ENCODE measurements at regions not wholly inside any gene's neighbourhood (a gene's known extent, or its start where the extent isn't known, plus 50 kb on each side); places are given as distances from the start of the nearest gene placed in this dataset.

- no peaks in the 10 kb centered on the region for H3K36me3 ChIP-seq (ENCODE audit: low read depth, low read length)
- TF ChIP-seq CTCF (conservative IDR thresholded peaks at IDR 0.05; ENCODE audit: low read depth, low read length), result no peak
- TF ChIP-seq EZH2 (IDR thresholded peaks at IDR 0.05; ENCODE audit: low read length, unreplicated experiment), result no peak
- TF ChIP-seq EZH2phosphoT487 (IDR thresholded peaks at IDR 0.05; ENCODE audit: borderline replicate concordance, low read length), result no peak
- no peaks in the 10 kb centered on the region for H3K27me3 ChIP-seq (ENCODE audit: low read length)
- no peaks in the 10 kb centered on the region for H3K9me3 ChIP-seq (ENCODE audit: low read length)
- peaks cover 24% of the 10 kb centered on the region for H3K4me1 ChIP-seq (ENCODE audit: insufficient read depth, low read length)
- H2AFZ ChIP-seq (ENCODE audit: low read length), result no peak overlapping the region
- no peak overlapping the region for H3K4me3 ChIP-seq (ENCODE audit: low read length)
- no peaks in the 10 kb centered on the region for H3K9me2 ChIP-seq (replicated peaks; ENCODE audit: low read length)
- intact Hi-C loops (cut with micrococcal nuclease), result no loop called here
- no peaks in the 10 kb centered on the region for H4K20me1 ChIP-seq (ENCODE audit: low read length)
- DNase-seq, result peak; percentile 77
- no peaks in the 10 kb centered on the region for H3F3A ChIP-seq (ENCODE audit: low read length, unreplicated experiment)
- H3K79me2 ChIP-seq (ENCODE audit: low read length), result no peaks in the 10 kb centered on the region
- BruUV-seq (replicated peaks), result no TSS peak
- no peak overlapping the region for H3K9ac ChIP-seq (ENCODE audit: low read length)
- ChIA-PET CTCF (no interaction called here), POLR2A (ENCODE audit: unreplicated experiment) (no interaction called here)
- ATAC-seq, result peak; percentile 94
- H3K4me2 ChIP-seq (ENCODE audit: low read length), result peak overlapping the region; percentile 57
- H3K27ac ChIP-seq (ENCODE audit: low read length), result peak overlapping the region; percentile 51
Observed at GRCh38 chrX:104420907-104421306, 145.1 kb upstream of the IL1RAPL2 start.

- no peak for DNase-seq
- H3K27me3 ChIP-seq (ENCODE audit: low read length), result no peaks in the 10 kb centered on the region
- no TSS peak for BruUV-seq (replicated peaks)
- ChIA-PET CTCF (no interaction called here), POLR2A (ENCODE audit: unreplicated experiment) (no interaction called here)
- H3K36me3 ChIP-seq (ENCODE audit: low read depth, low read length), result no peaks in the 10 kb centered on the region
- no peaks in the 10 kb centered on the region for H3F3A ChIP-seq (ENCODE audit: low read length, unreplicated experiment)
- no peaks in the 10 kb centered on the region for H3K79me2 ChIP-seq (ENCODE audit: low read length)
- TF ChIP-seq EZH2phosphoT487 (IDR thresholded peaks at IDR 0.05; ENCODE audit: borderline replicate concordance, low read length), result no peak
- no peak for TF ChIP-seq CTCF (conservative IDR thresholded peaks at IDR 0.05; ENCODE audit: low read depth, low read length)
- TF ChIP-seq EZH2 (IDR thresholded peaks at IDR 0.05; ENCODE audit: low read length, unreplicated experiment), result no peak
- no peak for ATAC-seq
- H3K4me2 ChIP-seq (ENCODE audit: low read length), result 0 out of 2 replicates have a peak overlapping the region, but pooled peaks have one; percentile 37
- H3K4me1 ChIP-seq (ENCODE audit: insufficient read depth, low read length), result peaks cover 24% of the 10 kb centered on the region
- no peak overlapping the region for H3K4me3 ChIP-seq (ENCODE audit: low read length)
- H3K9me3 ChIP-seq (ENCODE audit: low read length), result no peaks in the 10 kb centered on the region
- no peak overlapping the region for H3K9ac ChIP-seq (ENCODE audit: low read length)
- no peaks in the 10 kb centered on the region for H3K9me2 ChIP-seq (replicated peaks; ENCODE audit: low read length)
- H3K27ac ChIP-seq (ENCODE audit: low read length), result no peak overlapping the region
- H2AFZ ChIP-seq (ENCODE audit: low read length), result no peak overlapping the region
- no peaks in the 10 kb centered on the region for H4K20me1 ChIP-seq (ENCODE audit: low read length)
- intact Hi-C loops (cut with micrococcal nuclease), result no loop called here
Observed at GRCh38 chrX:104419926-104420325, 146.1 kb upstream of the IL1RAPL2 start.

GRCh38 chrX:104419211-104419610 is 146.8 kb upstream of the IL1RAPL2 start:
- Histone ChIP-seq H3F3A (ENCODE audit: low read length, unreplicated experiment) (no peaks in the 10 kb centered on the region), H3K79me2 (ENCODE audit: low read length) (no peaks in the 10 kb centered on the region), H4K20me1 (ENCODE audit: low read length) (no peaks in the 10 kb centered on the region), H3K27ac (ENCODE audit: low read length) (no peak overlapping the region), H3K4me1 (ENCODE audit: insufficient read depth, low read length) (peaks cover 24% of the 10 kb centered on the region), H3K36me3 (ENCODE audit: low read depth, low read length) (no peaks in the 10 kb centered on the region), H3K9me3 (ENCODE audit: low read length) (no peaks in the 10 kb centered on the region), H3K4me2 (ENCODE audit: low read length) (peak overlapping the region; percentile 37; the same call in 1 of the 2 replicates), H3K4me3 (ENCODE audit: low read length) (no peak overlapping the region), H3K9ac (ENCODE audit: low read length) (no peak overlapping the region), H2AFZ (ENCODE audit: low read length) (no peak overlapping the region), H3K9me2 (replicated peaks; ENCODE audit: low read length) (no peaks in the 10 kb centered on the region), H3K27me3 (ENCODE audit: low read length) (no peaks in the 10 kb centered on the region)
- DNase-seq (peak; percentile 93), ATAC-seq (peak; percentile 58)
- ChIA-PET CTCF (interaction anchor here (0.6 kb wide), 1 partner anchor 49 kb away, joined by 4 read pairs; no protein-coding TSS in a partner anchor), POLR2A (ENCODE audit: unreplicated experiment) (no interaction called here)
- TF ChIP-seq CTCF (conservative IDR thresholded peaks at IDR 0.05; ENCODE audit: low read depth, low read length) (no peak), EZH2 (IDR thresholded peaks at IDR 0.05; ENCODE audit: low read length, unreplicated experiment) (no peak), EZH2phosphoT487 (IDR thresholded peaks at IDR 0.05; ENCODE audit: borderline replicate concordance, low read length) (no peak)
- BruUV-seq (replicated peaks), result no TSS peak
- intact Hi-C loops (cut with micrococcal nuclease), result no loop called here
